ENCODE measurements at regions not wholly inside any gene's neighbourhood (a gene's known extent, or its start where the extent isn't known, plus 50 kb on each side); places are given as distances from the start of the nearest gene placed in this dataset.

GRCh38 chr6:134735461-134735860 is 214.4 kb downstream of the ALDH8A1 start:
- TF ChIP-seq CTCF (IDR thresholded peaks at IDR 0.05) (no peak), POLR2A (IDR thresholded peaks at IDR 0.05) (no peak)
